Embryonic facial prominence (tissue), 1 donor: ENCODE measurements at regions not wholly inside any gene's neighbourhood (a gene's known extent, or its start where the extent isn't known, plus 50 kb on each side); places are given as distances from the start of the nearest gene placed in this dataset.

Experiments
- DNase-seq: peaks from one replicate; pipeline ENCODE4 v3.0.0-alpha.2; 2016; ENCODE audit errors: extremely low spot score

DNA sequence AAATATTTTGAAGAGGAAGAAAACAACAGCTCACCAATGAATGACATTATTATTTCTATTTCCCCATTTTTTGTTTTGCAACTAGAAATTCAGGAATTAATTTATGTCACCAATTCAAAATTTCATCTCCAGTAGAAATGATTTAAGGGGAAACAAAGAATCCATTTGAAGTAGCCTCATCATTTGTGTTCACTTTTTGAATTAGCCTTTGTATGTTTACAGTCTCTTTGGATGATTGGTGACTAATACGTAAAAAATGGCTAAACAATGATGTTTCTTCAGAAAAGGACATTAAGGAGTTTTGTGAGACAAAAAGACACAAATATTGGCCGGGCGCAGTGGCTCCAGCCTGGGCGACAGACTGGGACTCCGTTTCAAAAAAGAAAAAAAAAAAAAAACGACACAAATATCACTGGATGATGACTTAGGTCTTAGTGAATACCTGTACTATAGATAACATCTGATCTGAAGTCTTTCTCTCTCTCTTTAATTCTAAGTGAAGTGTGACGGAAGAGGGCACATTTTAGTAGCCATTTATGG, 313.2 kb downstream of the PIK3C3 start:
- no peak for DNase-seq

DNA sequence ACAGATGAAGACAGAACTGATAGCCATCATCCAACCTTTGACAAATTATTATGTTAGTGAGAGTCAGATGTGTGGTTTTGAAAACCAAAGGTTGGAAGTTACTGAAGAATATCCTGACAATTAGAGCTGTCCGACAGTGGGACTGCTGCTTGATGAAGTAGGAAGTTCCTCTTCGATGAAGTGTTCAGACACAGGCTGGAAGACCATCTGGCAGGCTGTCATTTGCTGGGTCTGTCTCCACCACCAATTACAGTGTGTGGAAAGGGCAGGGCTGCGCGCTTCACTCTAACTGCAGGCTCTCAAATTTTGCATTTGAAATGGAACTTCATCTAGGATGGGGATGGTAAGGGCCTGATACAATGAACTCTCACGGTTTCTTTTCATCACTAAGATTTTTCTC, 313.8 kb downstream of the PIK3C3 start:
- DNase-seq, result no peak

DNA sequence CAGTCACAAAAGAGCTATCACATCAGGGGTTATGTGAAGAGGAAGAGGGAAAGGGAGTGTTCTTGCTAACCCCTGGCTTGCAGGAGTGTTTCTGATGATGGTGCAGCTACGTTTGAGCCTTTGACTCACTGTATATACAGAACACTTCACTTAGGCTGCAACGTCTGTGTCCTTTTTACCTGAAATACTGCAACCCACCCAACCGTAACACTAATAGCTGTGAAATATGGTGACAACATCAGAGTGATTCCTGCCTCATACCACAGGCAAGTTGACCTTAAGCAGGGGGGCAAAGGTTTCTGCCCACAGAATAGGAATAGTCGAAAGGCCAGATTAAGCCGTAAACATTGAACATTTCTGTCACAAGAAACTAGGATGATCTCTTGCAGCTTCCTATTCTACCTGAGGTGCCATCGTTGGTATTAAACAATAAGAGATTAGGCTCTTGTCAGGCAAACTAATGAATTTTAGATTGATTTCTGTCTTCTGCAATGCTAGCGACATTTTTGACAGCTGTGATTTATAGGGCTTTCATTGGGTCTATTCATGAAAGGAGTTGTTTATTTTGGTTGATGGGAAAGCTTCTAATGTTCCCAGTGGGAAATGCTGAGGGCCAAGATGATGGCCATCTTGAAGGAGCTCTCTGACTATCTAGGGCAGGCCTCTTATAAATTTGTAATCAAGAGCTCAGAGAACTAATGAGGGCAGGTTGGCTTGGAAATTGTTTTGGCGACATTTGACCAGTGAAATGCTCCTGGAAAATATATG, 316.8 kb downstream of the PIK3C3 start:
- no peak for DNase-seq

DNA sequence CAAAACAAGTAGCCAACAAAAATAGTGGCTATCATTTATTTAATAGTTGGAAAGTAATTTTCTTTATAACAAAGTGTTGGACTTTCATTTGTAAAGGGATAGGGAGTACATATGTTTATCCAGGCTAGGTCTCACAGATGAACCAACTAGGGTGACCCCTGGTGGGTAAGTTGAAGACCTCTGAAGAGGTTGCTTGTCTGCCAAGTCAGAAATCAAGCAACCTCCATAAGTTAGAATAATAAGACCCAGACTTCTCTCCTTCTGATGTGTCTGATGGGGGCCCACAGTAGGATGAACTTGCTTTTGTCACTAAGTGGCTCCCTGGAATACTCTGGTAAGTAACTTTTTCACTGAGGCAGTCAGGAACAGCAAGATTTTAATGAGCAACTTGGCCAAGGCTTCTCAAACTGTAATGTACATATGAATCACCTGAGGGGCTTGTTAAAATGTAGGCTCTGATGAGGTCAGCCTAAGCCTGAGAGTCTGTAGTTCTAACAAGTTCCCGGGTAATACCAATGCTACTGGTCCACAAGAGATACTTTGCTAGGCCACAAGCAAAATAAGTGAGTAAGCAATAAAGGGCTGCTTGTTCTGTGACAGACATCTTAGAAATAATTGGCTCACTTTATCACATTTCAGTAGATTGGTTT, 319.6 kb downstream of the PIK3C3 start:
- DNase-seq, result no peak

DNA sequence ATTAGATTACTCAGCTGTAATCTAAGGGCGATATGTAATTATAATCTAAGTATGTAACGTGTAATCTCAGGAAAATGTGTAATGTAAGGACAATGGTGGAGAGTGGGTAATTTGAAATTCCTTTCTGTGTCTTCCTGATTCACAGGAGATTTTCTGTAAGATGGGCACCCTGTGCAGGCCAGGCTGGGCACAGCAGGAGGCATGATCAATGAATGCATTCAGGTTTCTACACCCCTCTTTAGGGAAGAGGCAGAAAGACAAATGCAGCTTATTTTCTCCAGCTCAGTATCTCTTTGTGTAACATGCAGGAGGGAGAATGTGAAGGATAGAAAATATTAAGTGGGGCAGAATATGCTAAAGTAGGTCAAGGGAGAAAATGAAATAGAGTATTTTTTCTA, 320.1 kb downstream of the PIK3C3 start:
- DNase-seq, result no peak

DNA sequence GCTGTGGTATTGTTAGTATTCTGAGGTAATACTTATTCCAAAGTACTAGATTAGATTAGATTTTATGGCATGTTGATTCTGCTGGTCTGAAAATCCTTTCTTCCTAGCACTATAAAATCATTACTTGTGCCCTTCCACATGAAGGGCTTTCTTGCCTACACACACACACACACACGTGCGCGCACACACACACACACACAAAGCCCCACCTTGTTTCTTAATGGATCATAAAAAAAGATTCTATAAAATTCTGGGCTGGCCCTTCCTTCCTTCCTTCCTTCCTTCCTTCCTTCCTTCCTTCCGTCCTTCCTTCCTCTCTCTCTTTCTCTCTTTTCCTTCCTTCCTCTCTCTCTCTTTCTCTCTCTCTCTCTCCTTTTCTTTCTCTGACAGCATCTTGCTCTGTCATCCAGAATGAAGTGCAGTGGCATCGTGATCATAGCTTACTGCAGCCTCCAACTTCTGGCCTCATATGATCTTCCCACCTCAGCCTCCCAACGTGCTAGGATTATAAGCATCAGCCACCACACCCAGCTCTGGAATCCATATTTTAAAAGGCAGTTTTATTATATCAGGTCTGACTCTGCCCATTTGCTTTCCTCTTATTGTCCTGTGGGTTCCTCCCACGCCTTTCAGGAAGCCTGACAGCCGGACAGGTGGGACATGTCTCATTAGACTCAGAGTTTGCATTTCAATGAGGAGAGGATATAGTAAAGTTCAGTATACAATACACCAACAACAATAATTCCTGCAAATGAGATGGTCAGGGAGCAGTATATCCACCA, 321.1 kb downstream of the PIK3C3 start:
- no peak for DNase-seq

DNA sequence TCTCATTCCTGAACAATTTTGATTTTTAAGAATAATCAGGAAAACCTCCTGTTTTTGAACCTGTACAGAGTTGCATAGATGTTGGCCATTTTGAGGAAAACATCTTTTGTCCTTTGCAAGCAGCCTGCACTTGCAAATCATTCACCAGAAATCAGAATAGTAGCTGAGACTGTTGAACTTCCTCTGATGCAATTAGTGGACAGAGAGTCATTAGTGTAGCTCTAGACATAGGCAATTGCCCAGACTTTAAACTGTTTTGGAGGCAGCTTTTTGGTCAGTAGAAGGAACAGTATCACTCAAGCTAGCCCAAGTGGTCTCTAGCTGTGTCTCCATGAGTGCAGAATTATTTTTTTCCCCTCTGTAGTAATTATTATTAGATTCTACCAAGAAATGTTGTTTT, 326.1 kb downstream of the PIK3C3 start:
- DNase-seq, result no peak

DNA sequence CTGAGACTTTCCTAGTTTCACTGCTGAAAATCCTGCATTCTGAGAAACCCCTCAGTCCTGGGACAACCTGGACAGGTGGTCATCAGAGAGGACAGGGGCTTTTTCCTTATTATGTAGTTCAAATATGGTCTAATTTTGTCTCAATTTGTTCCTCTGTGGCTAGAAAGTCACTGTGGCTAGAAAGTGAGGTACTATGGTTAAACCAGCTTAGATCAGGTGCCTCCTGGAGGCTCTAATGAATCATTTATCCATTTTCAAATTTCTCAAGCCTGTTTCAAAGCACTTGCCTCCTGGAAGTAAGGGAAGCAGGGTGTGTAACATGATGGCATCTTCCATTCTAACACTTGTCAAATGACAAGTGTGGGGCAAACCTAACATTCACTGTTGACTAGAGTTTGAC, 326.8 kb downstream of the PIK3C3 start:
- no peak for DNase-seq

DNA sequence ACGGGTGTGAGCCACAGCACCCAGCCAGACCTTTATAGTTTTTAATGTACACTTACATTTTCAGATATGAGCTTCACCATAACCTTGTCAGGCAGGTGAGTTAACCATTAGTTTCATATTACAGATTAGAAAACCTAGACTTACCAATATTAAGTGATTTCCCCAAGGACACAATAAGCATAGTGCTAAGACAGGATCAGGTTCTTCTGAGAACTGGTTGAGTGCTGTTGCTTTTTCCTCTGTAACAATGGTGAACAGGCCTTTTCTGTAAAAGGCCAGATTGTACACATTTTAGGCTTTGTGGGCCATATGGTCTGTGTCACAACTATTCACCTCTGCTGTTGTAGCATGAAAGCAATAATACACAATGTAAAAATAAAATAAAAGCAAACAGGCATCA, 332.0 kb downstream of the PIK3C3 start:
- no peak for DNase-seq

DNA sequence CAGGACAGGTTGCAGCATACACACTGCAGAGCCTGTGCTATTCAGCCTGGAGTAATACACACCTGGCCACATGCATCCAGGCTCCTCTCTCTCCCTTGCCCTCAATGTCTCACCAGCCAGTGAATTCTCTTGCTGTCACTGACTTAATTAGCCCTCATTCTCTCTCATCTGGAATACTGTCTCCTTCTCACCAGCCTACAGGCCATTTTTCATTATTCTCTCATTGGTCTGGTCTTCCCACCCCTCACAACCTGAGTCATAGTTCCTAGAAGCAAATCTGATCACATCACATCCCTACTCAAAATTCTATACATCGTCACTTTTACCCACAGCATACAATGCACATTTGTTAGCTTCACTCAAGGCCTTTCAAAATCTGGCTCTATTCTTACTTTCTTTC, 333.1 kb downstream of the PIK3C3 start:
- DNase-seq, result no peak

DNA sequence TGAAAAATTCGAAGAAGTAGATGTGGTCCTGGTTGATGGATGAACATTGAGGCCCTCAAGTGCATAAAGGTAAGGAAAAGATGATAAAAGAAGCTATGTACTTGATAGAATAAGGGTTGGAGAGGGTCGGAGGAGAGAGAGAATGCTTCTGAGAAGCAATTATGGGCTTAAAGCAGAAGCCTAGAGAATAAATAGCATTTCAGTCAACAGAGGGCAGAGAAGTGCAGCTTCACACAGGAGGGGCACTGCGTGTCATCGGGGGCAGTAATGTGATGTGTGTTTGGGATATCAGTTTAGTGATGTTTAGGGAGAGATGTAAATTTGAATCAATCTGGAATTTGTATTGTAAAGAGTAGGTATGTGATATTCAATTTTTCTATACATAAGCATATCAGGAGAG, 334.5 kb downstream of the PIK3C3 start:
- DNase-seq, result no peak

DNA sequence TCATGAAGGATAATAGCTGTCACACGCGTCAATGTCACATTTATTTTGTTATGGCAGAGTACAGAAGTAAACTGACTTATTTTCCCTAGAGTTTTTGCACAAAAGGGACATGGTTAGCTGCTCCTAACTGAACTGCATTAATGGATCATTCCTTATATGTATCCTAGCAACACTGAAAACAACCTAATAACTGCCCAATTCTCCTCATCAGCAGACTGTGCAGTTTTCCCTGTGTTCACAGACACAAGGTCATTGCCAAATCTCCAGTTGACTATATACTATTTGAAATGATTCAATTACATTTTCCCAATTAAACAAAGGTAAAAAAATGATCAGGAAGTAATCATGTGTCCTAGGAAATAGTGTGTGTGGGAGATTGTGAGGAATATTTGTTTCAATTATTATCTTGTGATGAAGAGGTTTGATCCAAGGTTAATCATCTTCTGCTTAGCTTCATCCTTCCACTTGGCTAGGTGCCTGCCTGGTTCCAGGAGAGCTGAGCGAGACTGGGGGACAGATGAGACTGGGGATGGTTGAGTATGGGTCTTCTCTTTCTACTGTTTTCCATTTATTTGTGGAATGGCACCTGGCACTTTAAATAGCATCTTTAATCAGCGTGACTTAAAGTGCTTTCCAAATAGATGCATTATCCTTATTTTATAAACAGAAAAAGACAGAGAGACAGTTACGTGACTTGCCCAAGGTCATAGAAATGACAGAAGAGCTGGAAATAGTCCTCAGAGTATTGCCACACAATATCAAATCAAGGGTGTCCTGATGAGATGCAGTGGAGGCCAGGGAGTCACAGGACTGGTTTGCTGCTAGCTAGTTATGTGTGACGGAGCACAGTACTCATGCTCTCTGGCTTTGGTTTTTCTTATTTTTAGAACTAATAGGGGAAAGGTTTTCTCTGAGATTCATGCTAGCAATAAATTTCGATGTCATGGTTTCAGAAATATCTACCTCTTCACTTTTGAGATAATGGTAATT, 335.6 kb downstream of the PIK3C3 start:
- DNase-seq, result no peak

DNA sequence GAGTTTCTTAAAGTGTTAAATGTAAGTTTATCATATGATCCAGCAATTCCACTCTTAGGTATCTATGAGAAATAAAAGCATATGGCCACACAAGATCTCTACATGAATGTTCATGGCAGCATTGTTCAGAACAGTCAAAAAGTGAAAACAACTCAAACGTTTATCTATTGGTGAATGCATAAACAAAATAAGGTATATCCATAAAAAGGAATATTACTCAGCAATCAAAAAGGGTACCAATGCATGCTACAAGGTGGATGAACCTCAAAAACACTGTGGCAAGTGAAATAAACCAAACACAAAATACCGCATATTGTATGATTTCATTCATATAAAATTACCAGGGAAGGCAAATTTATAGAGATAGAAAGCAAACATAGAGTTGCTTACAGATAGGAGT, 337.6 kb downstream of the PIK3C3 start:
- no peak for DNase-seq

DNA sequence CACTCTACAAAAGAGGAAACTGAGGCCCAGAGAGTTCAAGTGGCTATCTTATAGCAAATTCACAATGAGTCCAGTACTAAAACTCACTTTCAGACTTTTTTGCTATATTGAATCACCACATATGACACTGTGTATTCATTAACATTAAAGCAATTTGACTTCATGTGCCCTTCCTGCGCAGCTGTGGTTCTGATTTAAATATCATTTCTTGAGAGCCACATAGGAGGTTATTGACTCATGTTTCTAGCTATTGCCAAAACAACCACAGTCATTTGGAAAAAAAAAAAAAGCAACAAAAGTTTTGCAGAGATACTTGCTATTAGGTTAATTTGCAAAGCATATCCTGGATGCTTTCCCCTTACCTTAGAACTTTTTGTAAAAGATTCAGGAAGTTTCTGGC, 341.2 kb downstream of the PIK3C3 start:
- DNase-seq, result no peak

DNA sequence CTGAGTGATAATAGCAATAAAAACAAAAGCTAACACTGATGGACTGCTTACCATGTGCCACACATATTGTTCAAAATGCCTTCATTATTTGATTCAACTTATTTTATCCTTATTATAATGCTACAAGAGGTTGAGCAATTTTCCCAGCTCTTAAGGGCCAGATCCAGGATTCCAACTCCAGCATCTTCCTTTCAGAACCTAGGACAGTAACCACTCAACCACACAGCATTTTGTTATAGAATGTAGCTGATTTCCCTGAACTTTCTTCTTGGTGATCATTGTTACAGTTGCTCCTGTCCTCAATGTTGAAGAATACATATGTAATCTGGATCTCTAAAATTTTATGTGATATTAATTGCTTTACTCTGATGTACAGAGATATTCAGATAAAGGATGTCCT, 341.7 kb downstream of the PIK3C3 start:
- no peak for DNase-seq

DNA sequence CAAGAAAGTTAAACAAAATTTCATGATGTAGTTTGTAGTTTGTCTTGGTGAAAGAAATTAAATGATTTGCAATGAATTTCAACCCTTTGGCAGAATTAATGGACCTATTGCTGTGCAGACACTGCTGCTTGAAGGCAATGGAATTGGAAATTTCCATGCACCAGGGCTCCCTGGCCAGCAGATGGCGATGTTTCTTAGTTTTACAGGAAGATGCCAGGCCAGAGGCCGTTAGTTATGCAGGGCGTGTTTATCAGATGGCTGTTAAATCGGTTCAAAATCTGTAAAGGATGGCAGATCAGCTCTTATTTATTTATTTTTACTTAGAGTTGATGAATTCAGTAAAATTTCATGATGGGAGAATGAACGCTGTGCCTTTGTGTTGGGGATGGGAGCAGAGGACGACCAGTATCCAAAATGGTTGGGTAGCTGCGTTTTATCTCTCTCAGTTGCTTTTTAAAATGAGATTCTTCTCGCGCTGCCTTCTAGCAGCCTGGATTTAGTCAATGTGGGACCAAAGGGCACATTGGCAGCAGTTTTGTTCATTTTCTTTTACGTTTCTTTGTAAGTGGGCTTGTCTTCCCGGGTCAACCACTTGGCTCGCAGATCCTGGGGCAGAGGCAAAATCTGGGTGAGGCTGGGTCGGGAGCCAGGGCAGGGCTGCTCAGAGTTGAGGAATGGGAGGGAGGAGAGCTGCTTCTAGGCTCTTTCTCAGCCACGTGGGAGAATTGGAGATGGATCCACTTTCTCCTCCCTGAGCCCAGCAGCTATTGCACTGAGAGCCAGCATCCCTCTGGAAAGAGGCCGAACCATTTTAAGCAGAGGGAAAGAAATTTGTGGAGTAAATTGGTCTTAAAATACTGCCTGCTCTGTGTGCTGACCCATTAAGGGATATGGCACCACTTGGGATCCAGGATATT, 344.0 kb downstream of the PIK3C3 start:
- DNase-seq, result peak; percentile 27

DNA sequence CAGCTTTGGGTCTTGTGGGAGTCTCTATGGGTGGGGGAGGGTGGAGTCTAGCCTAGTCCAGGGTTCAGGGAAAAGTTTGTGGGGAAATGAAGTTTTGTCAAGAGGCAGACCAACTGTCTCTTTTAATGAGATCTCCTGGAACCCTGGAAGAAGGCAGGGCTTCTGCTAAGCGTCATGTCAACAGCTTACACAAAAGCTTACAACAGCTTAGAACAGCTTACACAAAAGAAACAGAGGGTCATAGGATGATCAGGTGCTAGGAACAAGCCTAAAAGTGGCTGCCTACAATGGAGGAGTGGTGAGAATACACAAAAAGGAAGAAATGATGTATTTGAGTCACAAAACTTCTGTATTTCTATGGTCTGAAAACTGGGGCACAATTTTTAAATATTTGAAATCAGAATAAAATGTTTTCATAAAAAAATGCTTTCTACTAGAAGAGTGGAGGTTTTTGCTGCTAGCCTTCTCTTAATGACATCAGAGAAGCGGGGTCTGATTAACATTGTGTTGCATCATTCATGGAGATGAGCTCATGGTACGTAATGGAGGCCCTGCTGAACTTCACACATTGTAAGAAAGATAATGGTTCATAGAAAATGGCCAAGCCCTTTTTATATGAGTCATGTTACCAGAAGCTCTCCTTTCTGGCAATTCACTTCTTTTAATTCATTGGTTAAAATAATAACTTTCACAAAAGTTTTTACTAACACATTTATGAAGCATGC, 351.0 kb downstream of the PIK3C3 start:
- DNase-seq, result no peak

DNA sequence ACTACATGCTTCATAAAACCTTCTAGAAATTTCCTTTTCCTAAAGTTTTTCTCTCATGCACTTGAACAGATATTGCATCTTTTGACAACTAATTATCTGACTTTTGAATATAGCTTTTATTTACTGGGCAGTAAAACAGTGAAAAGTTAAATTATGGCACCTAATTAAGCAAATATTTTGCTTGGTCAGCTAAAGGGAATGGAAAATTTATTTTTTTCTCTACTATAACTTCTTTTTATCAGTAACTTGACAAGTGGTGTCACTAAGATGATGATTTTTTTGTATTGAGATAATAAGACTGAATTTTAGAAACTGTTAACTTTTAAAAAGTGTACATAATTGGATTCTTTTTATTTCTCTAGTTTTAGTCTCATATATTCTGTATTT, 351.6 kb downstream of the PIK3C3 start:
- DNase-seq, result no peak

DNA sequence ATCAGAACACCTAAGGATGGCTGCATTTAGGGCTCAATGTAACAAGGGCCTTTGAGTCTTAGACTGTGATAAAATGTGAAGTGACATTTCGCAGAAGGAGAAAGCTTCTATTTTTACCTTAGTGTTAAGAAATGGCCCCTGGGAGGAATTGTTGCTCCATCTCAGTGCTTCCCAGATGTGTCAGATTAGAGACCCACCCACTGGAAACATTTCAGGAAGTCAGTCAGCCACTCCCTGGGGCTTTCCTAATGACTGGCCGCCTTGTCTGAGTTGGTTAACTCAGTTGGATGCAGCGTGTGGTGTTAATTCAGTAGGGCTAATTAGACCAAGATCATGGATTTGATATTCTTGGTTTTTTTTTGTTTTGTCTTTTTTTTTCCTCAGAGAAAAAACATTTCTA, 355.9 kb downstream of the PIK3C3 start:
- no peak for DNase-seq

DNA sequence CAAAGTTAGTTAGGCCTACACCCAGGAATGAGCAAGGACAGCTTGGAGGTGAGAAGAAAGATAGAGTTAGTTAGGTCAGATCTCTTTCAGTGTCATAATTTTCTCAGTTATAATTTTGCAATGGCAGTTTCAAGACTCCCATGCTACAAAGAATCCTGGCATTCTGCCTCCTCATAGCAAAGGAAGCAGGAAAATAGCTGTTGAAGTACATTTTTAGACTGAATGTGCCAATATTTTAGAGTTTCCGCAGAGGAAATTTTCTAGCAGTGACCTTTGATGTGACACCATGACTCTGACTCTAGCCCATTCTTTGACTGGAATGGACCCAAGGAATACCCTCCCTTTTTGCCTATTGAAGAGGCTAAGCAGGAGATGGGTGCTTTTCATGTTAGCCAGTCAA, 371.7 kb downstream of the PIK3C3 start:
- DNase-seq, result no peak
